BE2C (cell line): ENCODE measurements at regions not wholly inside any gene's neighbourhood (a gene's known extent, or its start where the extent isn't known, plus 50 kb on each side); places are given as distances from the start of the nearest gene placed in this dataset.

Experiments
- DNase-seq: peaks from one replicate; pipeline ENCODE4 v3.0.0-alpha.2; 2020
- H3K27me3 ChIP-seq: fragments of 250-450 bp; sonication (Bioruptor Pico); 2 replicates; pipeline ENCODE4 v1.5.1; 2020; ENCODE audit warnings: mild to moderate bottlenecking
- H3K36me3 ChIP-seq: fragments of 250-450 bp; sonication (Bioruptor Pico); 2 replicates; pipeline ENCODE4 v1.5.1; 2020; ENCODE audit warnings: mild to moderate bottlenecking
- H3K4me1 ChIP-seq: fragments of 250-450 bp; sonication (Bioruptor Pico); 2 replicates; pipeline ENCODE4 v1.5.1; 2020
- H3K4me3 ChIP-seq: 2 replicates; pipeline ENCODE4 v1.5.1; 2011; ENCODE audit warnings: low read depth, low read length
- H3K9me3 ChIP-seq: fragments of 250-450 bp; sonication (Bioruptor Pico); 2 replicates; pipeline ENCODE4 v1.5.1; 2020
- CTCF ChIP-seq: IDR thresholded peaks from 2 replicates; pipeline ENCODE4 v1.5.1; 2012; ENCODE audit warnings: mild to moderate bottlenecking, low read depth, low read length

GRCh38 chr4:57488366-57489162 is 378.4 kb upstream of the IGFBP7 start:
- H3K27me3 ChIP-seq = no peaks in the 10 kb centered on the region
- H3K9me3 ChIP-seq = no peaks in the 10 kb centered on the region
- DNase-seq = no peak
- H3K36me3 ChIP-seq = no peaks in the 10 kb centered on the region
- no peaks in the 10 kb centered on the region for H3K4me1 ChIP-seq
- TF ChIP-seq CTCF = no peak
- H3K4me3 ChIP-seq = no peak overlapping the region

- Histone ChIP-seq H3K9me3 (no peaks in the 10 kb centered on the region; the same call in 1 of the 2 replicates), H3K36me3 (no peaks in the 10 kb centered on the region), H3K27me3 (no peaks in the 10 kb centered on the region), H3K4me1 (no peaks in the 10 kb centered on the region), H3K4me3 (no peak overlapping the region)
- DNase-seq = no peak
- TF ChIP-seq CTCF = no peak
Observed at GRCh38 chr4:57475424-57475823, 365.2 kb upstream of the IGFBP7 start.

- Histone ChIP-seq H3K4me3 (no peak overlapping the region), H3K9me3 (no peaks in the 10 kb centered on the region), H3K27me3 (no peaks in the 10 kb centered on the region), H3K36me3 (no peaks in the 10 kb centered on the region), H3K4me1 (no peaks in the 10 kb centered on the region)
- DNase-seq = no peak
- TF ChIP-seq CTCF = no peak
Observed at GRCh38 chr4:57465321-57466056, 355.3 kb upstream of the IGFBP7 start.

GRCh38 chr4:57462843-57463242 is 352.7 kb upstream of the IGFBP7 start:
- Histone ChIP-seq H3K27me3 (no peaks in the 10 kb centered on the region), H3K9me3 (no peaks in the 10 kb centered on the region), H3K4me3 (no peak overlapping the region), H3K36me3 (no peaks in the 10 kb centered on the region), H3K4me1 (no peaks in the 10 kb centered on the region)
- no peak for DNase-seq
- no peak for TF ChIP-seq CTCF

GRCh38 chr4:57460967-57461366 is 350.8 kb upstream of the IGFBP7 start:
- H3K4me1 ChIP-seq = no peaks in the 10 kb centered on the region
- no peaks in the 10 kb centered on the region for H3K27me3 ChIP-seq
- no peak for TF ChIP-seq CTCF
- no peaks in the 10 kb centered on the region for H3K36me3 ChIP-seq
- no peak overlapping the region for H3K4me3 ChIP-seq
- DNase-seq = no peak
- no peaks in the 10 kb centered on the region for H3K9me3 ChIP-seq

GRCh38 chr4:57448901-57449300 is 338.7 kb upstream of the IGFBP7 start:
- no peaks in the 10 kb centered on the region for H3K4me1 ChIP-seq
- no peak for DNase-seq
- TF ChIP-seq CTCF = no peak
- H3K4me3 ChIP-seq = no peak overlapping the region
- no peaks in the 10 kb centered on the region for H3K36me3 ChIP-seq
- no peaks in the 10 kb centered on the region for H3K27me3 ChIP-seq
- H3K9me3 ChIP-seq = no peaks in the 10 kb centered on the region
